Renal pelvis (tissue), 1 donor: ENCODE measurements at regions not wholly inside any gene's neighbourhood (a gene's known extent, or its start where the extent isn't known, plus 50 kb on each side); places are given as distances from the start of the nearest gene placed in this dataset.
A peak's percentile ranks its signal among the peaks of the same experiment; 100 is the strongest.

Experiments
- DNase-seq: peaks from one replicate; pipeline ENCODE4 v3.0.0-alpha.2; 2013

DNA sequence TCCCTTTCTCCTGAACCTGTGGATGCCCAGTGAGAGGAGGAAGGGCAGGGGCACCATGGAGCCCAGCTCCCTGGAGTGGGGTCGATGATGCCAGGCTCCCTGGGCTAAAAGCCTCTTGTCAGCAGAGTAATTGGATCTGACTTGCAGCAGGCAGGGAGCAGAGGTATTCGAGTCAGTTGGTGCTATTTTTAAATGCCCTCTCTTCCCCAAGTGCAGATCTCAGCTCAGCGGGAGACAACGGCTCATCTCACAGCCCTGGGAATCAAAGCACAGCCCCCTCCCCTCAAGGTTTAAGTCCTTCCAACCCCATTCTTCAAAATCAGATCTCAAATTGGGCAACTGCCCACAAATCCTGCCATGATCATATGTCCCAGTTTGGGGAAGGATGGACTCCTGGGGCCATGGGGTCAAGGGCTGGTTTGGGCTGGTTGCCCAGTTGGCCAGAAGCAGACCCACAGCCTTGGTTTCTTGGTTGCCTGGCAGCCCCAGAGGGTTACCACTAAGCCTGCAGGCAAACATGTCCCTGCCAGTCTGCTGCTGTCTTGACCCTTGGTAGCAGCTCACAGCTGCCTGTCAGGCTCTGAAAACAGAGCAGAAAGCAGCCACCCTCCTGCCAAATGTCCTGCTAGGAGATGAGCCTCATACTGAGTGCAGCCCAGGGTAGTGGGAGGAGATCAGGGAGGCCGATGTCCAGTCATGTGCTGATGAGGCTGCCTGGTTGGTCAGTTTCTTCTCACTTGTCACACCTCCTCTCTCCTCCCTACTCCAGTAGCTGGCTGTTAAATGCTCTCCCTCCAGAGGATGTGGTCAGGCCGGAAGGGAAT is 244.9 kb downstream of the LOXHD1 start:
- DNase-seq = peak; percentile 35

DNA sequence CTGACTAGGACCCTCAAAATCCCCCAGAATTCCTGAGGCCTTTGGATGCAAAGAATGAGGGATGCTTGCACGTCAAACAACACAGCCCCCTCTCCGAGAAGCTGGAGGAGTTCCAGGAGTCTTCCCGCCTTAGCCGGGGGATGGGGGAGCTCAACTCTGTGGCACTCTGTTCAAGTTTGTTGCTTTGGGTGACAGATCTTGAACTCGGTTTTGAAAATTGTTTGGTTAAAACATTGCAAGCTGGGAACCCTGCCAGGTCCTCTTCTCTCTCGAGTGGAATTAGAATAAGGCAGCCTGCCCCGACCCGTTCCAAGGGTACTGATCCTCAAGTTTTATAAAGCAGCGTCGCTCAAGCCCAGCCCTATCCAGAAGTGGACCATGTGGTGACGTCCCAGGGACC is 244.1 kb downstream of the LOXHD1 start:
- DNase-seq = no peak

DNA sequence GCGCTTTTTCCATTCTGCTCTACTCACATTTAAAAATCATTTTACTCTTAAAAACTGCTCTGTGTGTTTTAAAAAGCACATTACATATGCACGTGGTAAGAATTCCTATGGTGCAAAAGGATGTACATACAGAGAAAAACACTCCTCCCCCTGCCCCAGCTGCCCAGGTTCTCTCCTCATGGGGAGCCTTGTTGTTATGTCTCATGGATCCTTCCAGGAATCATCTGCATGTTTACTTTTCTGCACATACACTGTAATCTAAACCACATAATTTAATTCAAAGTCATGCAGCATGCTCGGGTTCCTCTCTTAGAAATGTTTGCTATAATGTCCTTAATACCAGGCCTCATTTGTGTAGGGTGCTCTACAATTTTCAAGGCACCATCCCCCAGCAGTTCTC is 243.3 kb downstream of the LOXHD1 start:
- DNase-seq = no peak

DNA sequence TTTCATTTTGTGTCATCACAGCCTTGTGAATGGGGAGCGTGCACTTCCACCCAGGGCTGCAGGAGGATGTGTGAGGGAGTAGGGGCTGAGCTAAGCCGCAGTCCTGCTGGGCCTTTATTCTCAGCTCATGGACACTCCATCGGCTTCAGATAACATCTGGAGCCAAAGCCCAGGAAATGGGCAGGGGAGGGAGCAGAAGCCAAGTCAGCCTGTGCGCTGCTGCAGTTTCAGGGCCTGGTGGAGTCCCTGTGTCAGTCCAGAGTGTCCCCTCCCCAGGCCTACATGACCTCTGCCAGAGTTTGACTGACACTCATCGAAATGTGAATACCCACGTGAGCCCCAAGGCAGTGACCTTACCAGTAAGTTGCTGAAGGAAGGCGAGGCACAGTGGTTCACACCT is 242.2 kb downstream of the LOXHD1 start:
- no peak for DNase-seq

DNA sequence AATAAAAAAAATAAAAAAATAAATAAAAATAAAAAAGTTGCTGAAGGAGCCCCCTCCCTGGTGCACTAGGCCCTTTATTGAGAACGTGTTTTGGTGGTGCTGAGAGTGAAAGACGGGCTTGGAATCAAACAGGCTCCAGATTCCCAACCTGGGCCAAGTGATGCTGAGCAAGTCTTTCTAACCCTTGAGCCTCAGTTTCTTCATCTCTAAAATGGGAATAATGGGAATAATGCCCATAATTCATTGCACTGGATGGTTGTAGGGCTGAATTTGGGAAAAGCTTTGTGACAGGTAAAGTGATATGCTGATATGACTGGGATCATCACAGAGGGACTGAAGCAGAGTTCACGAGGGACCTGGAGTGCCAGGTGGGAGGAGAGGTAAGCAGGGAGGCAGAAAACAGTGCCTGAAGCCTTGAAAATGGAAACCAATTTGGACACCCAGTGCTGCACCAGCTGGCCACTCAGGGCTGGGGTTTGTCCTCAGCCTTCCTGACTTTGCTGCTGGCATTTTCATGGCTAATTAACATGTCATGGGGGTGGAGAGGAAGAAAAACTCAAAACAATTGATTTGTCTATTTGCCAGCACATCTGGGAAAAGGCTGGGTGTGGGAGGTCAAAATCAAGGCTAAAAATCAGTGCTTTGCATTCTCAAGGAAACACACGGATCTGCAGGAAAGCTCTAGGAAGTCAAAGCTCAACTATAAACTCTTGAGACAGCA is 241.3 kb downstream of the LOXHD1 start:
- DNase-seq = no peak

DNA sequence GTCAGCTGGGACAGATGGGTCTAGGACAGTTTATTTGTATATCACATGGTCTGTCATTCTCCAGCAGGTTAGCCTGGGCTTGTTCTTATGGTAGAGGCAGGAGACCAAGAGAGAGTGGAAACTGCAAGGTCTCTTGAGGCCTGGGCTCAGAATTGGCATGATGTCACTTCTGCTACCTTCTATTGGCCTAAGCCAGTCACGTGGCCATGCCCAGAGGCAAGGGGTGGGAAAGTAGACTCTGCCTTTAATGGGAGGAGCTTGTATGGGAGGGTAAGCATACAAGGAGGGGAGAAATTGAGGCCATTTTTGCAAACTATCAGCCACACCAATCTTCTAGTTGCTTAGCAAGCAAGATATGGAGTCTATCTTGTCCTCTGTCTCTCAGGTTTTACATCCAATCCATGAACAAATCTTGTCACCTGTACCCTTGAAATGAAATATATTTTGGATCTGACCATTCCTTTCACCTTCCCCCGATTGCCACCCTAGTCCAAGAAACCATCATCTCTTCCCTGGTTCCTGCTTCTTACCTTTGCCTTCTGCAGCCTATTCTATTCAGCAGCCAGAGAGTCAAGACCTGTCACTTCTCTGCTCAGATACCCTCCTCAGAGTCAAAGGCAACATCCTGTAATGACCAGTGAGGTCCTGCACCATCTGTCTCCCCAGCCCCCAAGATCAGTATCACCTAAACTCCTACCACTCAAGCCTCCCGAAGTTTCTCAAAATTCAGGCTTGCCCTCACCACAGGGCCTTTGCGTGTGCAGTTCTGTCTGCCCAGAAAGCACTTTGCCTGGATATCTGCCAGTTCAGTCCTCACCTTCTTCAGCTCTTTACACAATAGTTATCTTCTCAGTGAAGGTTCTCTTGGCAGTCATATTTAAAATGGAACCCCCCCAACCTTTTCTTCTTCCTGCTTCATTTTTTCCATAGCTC is 240.0 kb downstream of the LOXHD1 start:
- DNase-seq = no peak

DNA sequence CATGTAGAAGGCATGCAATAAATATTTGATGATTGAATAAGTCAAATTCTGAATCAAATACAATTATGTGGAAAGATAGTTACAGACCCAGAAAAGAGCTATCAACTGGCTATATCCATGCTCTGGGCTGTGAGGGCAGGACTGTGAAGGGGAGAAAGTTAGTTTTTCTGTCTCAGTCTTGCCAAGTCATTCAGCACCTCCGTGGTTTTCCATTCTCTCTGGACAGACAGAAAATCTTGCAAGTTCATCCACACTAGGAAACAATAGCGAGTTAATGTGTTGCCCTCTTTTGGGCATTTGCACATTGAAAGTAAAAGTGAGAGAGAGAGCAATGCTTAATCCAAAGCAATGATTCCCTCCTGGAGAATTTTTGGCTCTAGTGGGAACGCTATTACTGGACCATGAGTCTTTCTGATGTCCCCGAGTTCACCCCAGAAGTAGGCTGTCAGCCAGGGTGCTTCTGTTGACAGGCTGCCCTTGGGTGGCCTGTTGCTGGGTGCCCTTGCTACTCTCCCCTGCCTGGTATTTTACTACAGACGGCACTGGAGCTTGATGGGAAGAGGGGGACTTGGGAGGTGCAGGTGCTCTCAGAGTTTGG is 238.3 kb downstream of the LOXHD1 start:
- no peak for DNase-seq

DNA sequence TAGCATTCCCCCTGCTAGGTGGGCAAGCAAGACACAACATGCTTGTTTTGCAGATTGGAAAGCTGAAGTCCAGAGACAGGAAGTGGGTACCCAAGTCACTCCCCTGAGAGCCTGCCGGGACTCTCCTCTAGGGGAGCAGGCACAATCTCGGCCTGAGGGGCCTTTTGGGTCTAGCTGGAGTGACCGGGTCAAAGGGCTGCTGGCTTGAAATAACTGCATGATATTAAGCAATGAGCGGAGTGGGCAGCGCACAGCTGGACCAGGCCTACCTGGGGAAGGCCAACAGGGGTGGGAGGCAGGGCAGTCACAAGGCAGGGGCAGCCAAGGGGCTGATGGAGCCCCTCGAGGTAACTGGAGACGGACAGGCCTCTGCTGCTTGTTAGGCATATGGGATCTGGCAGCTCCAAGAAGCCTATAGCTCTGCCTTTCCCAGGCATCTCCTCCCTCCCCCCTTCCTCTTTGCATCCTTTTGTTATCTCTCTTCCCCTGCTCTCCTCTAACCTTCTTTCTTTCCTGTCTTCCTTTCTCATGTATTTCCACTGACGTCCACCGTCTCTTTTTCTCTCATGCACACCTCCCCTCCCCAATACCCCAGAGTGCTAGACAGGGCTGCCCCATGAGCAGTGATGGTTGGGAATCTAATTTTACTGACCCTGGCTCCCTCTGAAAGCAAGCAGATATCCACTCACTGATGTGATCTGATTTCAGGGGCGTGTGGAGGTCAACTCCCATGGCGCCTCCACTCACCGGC is 237.5 kb downstream of the LOXHD1 start:
- no peak for DNase-seq

DNA sequence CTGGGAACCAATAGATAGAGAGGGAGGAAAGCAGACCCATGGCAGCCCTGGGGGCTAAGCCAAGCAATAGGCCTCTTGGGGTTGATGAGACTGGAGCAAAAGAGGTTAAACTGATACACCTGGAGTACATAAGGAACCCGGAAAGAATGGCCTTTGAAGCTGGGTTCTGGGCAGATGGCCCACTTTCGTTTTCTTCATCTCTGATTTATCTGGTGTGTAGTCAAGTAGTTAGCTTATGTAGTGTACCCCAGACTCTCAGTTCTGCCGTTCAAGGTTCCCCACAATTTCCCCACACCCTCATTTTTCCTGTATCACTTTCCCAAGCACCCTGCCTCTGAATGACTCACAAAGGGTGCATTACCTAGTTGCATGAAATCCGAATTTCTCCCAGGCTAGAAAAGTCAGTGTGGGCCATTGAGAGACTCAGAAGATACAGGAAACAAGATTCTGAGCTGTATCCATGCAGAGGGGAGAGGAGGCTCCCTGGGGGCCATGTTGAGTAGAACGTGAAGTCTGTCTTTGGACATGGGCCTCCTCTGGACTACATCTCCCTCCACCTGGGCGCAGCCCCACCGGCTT is 235.0 kb downstream of the LOXHD1 start:
- DNase-seq = no peak

DNA sequence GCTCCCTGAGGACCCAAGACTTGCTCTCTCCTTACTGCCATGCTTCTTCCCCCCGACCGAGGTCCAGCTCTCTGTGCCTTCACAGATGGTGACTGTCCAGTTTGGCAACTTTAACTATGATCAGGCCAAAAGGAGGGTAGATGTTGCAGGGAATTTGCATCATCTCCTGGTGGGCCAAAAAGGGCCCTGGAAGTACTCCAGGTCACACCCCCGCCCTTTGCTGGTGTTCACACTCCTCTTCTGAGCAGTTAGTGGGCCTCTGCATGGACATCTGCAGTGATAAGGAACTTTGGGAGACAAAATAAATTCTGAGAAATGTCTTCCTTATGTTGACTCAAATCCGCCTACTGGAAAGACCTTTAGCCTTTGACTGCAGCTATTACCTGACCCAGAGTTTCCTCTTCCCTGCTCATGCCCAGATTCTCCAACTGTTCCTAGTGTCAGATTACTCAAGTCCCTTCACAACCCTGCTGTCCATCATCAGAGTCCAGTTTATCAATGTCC is 234.4 kb downstream of the LOXHD1 start:
- no peak for DNase-seq

DNA sequence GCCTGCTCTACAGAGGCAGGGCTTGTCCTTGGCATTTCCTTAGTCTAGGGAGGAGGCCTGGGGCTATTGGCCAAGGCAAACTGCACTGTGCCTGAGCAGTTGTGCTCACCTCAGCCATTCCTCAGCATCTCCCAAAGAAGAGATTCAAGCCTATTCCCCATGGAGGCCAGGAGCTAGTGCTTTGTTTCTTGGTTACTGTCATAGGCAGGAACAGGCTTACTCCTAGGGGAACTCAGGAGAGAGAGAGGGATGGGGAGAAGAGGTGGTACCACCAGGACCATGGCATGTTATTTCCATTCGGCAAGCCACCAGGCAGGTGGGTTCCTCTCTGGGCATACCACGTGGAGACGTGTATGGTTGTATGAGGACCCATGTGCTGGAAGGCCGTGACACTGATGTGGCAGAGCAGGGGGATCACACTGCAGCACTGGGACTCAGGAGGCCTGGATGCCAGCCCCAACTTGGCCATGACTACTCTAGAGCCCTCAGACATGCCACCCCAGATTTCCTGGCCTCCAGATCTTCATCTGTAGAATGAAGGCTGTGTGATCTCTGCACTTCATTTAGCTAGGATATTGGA is 233.7 kb downstream of the LOXHD1 start:
- no peak for DNase-seq

DNA sequence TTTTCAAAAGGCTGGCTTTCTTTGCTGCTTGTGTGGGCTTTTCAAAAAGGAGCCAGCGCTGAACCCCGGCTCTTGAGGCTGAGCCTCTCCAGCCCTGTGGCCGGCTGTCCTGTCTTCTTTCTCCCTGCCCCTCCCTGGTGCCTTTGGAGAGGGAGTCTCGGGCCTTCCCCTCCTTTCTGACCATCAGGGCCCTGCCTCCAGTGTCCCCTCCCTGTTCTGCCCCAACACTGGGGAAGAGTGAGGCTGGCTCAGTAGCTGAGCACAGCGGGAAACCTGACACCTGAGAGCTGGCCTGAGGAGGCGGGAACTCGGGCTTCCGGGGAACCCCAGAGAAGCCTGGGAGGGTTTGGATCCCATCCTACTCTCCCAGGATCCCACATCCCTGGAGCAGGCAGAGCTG is 232.1 kb downstream of the LOXHD1 start:
- DNase-seq = peak; percentile 28

DNA sequence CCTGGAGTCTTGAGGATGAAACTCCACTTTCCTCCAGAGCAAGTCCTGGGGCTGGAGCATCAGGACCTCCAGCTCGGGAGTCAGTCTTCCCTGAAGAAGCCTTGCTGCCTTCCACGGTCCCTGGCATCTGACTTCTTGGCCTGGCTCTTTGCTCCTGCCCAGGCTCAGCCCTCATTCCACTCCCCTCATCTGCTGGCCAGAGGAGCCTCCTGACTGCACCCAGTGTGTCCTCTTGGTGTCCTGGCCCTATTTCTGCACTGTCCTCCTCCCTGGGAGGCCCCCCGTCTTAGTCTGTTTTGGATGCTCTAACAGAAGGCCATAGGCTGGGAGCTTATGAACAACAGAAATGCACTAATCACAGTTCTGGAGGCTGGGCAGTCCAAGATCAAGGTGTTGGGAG is 231.5 kb downstream of the LOXHD1 start:
- DNase-seq = no peak

DNA sequence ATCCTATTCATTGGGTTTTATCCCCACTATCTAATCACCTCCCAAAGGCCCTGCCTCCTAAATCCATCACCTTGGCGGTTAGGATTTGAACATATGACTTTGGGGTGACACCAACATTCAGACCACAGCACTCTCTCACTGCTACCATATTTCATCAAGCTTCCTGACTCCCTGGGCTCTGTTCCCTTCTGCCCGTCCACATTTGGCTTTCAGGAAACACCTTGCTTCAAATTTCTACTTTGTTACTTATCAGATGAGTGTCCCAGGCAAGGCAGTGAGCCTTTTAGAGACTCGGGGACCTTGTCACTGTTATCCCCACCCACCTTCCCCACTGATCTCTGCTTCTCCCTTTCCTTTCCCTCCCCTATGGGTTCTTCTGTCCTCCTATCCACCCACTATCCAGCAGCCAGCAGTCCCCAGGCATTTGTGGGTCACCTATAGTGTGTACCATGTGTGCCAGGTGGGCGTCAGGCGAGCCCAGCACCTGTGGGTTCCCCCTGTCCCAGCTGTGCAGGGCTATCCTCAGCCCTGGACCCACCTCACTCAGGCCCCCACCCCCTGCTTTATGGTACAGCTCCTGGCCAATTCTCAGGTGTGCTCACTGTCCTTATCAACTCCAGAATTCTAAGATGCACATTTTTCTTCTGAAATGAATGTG is 230.9 kb downstream of the LOXHD1 start:
- DNase-seq = no peak

DNA sequence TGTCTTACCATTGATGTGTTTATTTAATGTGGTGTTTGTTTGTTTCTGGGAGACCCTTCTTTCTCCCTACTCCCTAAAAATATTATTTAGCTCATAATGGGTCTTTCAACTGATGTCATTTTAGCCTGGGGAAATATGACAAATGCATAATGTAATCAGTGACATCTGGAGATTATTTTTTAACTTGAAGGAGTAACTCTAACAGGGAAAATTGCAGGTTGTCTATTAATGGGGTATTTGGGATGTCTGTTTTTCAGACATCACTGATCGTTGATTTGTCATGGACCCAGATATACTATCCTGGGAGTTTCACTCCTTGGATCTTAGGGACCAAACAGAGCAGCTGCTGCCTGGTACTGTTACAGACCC is 230.4 kb downstream of the LOXHD1 start:
- DNase-seq = no peak
